ENCODE measurements at regions not wholly inside any gene's neighbourhood (a gene's known extent, or its start where the extent isn't known, plus 50 kb on each side); places are given as distances from the start of the nearest gene placed in this dataset.

- Histone ChIP-seq H3K36me3 (ENCODE audit: insufficient read depth, low read length) (no peaks in the 10 kb centered on the region), H3K9me2 (replicated peaks; ENCODE audit: insufficient read depth, low read length) (no peaks in the 10 kb centered on the region), H3K4me3 (ENCODE audit: low read length) (no peak overlapping the region), H3K79me2 (ENCODE audit: low read length) (no peaks in the 10 kb centered on the region), H3K4me1 (ENCODE audit: low read length) (no peaks in the 10 kb centered on the region), H3K9me3 (ENCODE audit: low read length) (no peaks in the 10 kb centered on the region), H2AFZ (ENCODE audit: low read length) (no peak overlapping the region), H3K27me3 (ENCODE audit: low read length) (no peaks in the 10 kb centered on the region), H3K27ac (ENCODE audit: low read length) (no peak overlapping the region), H4K20me1 (ENCODE audit: insufficient read depth, low read depth, low read length) (no peaks in the 10 kb centered on the region), H3K9ac (ENCODE audit: low read length) (no peak overlapping the region), H3K4me2 (ENCODE audit: low read depth, low read length, poor library complexity, severe bottlenecking) (no peak overlapping the region)
- DNase-seq, result no peak
These were observed 160.2 kb upstream of the FGGY start for GRCh38 chr1:59136541-59137275.

- no peaks in the 10 kb centered on the region for H3K9me3 ChIP-seq (ENCODE audit: low read length)
- no peak overlapping the region for H3K4me3 ChIP-seq (ENCODE audit: low read length)
- H2AFZ ChIP-seq (ENCODE audit: low read length), result no peak overlapping the region
- H3K9me2 ChIP-seq (replicated peaks; ENCODE audit: insufficient read depth, low read length), result no peaks in the 10 kb centered on the region
- H3K27me3 ChIP-seq (ENCODE audit: low read length), result no peaks in the 10 kb centered on the region
- DNase-seq, result no peak
- no peaks in the 10 kb centered on the region for H3K4me1 ChIP-seq (ENCODE audit: low read length)
- no peaks in the 10 kb centered on the region for H3K79me2 ChIP-seq (ENCODE audit: low read length)
- H4K20me1 ChIP-seq (ENCODE audit: insufficient read depth, low read depth, low read length), result no peaks in the 10 kb centered on the region
- no peak overlapping the region for H3K4me2 ChIP-seq (ENCODE audit: low read depth, low read length, poor library complexity, severe bottlenecking)
- no peak overlapping the region for H3K9ac ChIP-seq (ENCODE audit: low read length)
- no peak overlapping the region for H3K27ac ChIP-seq (ENCODE audit: low read length)
- no peaks in the 10 kb centered on the region for H3K36me3 ChIP-seq (ENCODE audit: insufficient read depth, low read length)
These were observed 159.6 kb upstream of the FGGY start for GRCh38 chr1:59137276-59137615.

GRCh38 chr1:59137968-59138367 is 158.9 kb upstream of the FGGY start:
- H2AFZ ChIP-seq (ENCODE audit: low read length), result no peak overlapping the region
- no peak overlapping the region for H3K4me2 ChIP-seq (ENCODE audit: low read depth, low read length, poor library complexity, severe bottlenecking)
- no peaks in the 10 kb centered on the region for H3K27me3 ChIP-seq (ENCODE audit: low read length)
- no peak overlapping the region for H3K9ac ChIP-seq (ENCODE audit: low read length)
- no peaks in the 10 kb centered on the region for H3K9me2 ChIP-seq (replicated peaks; ENCODE audit: insufficient read depth, low read length)
- H3K4me1 ChIP-seq (ENCODE audit: low read length), result no peaks in the 10 kb centered on the region
- H3K79me2 ChIP-seq (ENCODE audit: low read length), result no peaks in the 10 kb centered on the region
- H4K20me1 ChIP-seq (ENCODE audit: insufficient read depth, low read depth, low read length), result no peaks in the 10 kb centered on the region
- H3K36me3 ChIP-seq (ENCODE audit: insufficient read depth, low read length), result no peaks in the 10 kb centered on the region
- DNase-seq, result no peak
- no peak overlapping the region for H3K4me3 ChIP-seq (ENCODE audit: low read length)
- no peaks in the 10 kb centered on the region for H3K9me3 ChIP-seq (ENCODE audit: low read length)
- H3K27ac ChIP-seq (ENCODE audit: low read length), result no peak overlapping the region

- Histone ChIP-seq H3K27ac (ENCODE audit: low read length) (no peak overlapping the region), H3K4me2 (ENCODE audit: low read depth, low read length, poor library complexity, severe bottlenecking) (no peak overlapping the region), H3K4me1 (ENCODE audit: low read length) (no peaks in the 10 kb centered on the region), H3K9ac (ENCODE audit: low read length) (no peak overlapping the region), H2AFZ (ENCODE audit: low read length) (no peak overlapping the region), H3K36me3 (ENCODE audit: insufficient read depth, low read length) (no peaks in the 10 kb centered on the region), H3K79me2 (ENCODE audit: low read length) (no peaks in the 10 kb centered on the region), H3K27me3 (ENCODE audit: low read length) (no peaks in the 10 kb centered on the region), H4K20me1 (ENCODE audit: insufficient read depth, low read depth, low read length) (no peaks in the 10 kb centered on the region), H3K9me3 (ENCODE audit: low read length) (no peaks in the 10 kb centered on the region), H3K9me2 (replicated peaks; ENCODE audit: insufficient read depth, low read length) (no peaks in the 10 kb centered on the region), H3K4me3 (ENCODE audit: low read length) (no peak overlapping the region)
- DNase-seq, result no peak
These were observed 158.5 kb upstream of the FGGY start for GRCh38 chr1:59138402-59138801.

GRCh38 chr1:59139396-59139795 is 157.5 kb upstream of the FGGY start:
- H3K9ac ChIP-seq (ENCODE audit: low read length), result no peak overlapping the region
- H3K4me2 ChIP-seq (ENCODE audit: low read depth, low read length, poor library complexity, severe bottlenecking), result no peak overlapping the region
- H3K9me3 ChIP-seq (ENCODE audit: low read length), result no peaks in the 10 kb centered on the region
- H4K20me1 ChIP-seq (ENCODE audit: insufficient read depth, low read depth, low read length), result no peaks in the 10 kb centered on the region
- no peaks in the 10 kb centered on the region for H3K79me2 ChIP-seq (ENCODE audit: low read length)
- H2AFZ ChIP-seq (ENCODE audit: low read length), result no peak overlapping the region
- no peaks in the 10 kb centered on the region for H3K36me3 ChIP-seq (ENCODE audit: insufficient read depth, low read length)
- H3K27me3 ChIP-seq (ENCODE audit: low read length), result no peaks in the 10 kb centered on the region
- no peaks in the 10 kb centered on the region for H3K4me1 ChIP-seq (ENCODE audit: low read length)
- no peak for DNase-seq
- no peaks in the 10 kb centered on the region for H3K9me2 ChIP-seq (replicated peaks; ENCODE audit: insufficient read depth, low read length)
- H3K27ac ChIP-seq (ENCODE audit: low read length), result no peak overlapping the region
- H3K4me3 ChIP-seq (ENCODE audit: low read length), result no peak overlapping the region

- no peak for DNase-seq
- H3K36me3 ChIP-seq (ENCODE audit: insufficient read depth, low read length), result no peaks in the 10 kb centered on the region
- H3K4me1 ChIP-seq (ENCODE audit: low read length), result no peaks in the 10 kb centered on the region
- no peaks in the 10 kb centered on the region for H3K9me2 ChIP-seq (replicated peaks; ENCODE audit: insufficient read depth, low read length)
- H3K9me3 ChIP-seq (ENCODE audit: low read length), result no peaks in the 10 kb centered on the region
- H4K20me1 ChIP-seq (ENCODE audit: insufficient read depth, low read depth, low read length), result no peaks in the 10 kb centered on the region
- no peaks in the 10 kb centered on the region for H3K79me2 ChIP-seq (ENCODE audit: low read length)
- H2AFZ ChIP-seq (ENCODE audit: low read length), result no peak overlapping the region
- no peak overlapping the region for H3K9ac ChIP-seq (ENCODE audit: low read length)
- H3K4me2 ChIP-seq (ENCODE audit: low read depth, low read length, poor library complexity, severe bottlenecking), result no peak overlapping the region
- H3K4me3 ChIP-seq (ENCODE audit: low read length), result no peak overlapping the region
- H3K27ac ChIP-seq (ENCODE audit: low read length), result no peak overlapping the region
- H3K27me3 ChIP-seq (ENCODE audit: low read length), result no peaks in the 10 kb centered on the region
These were observed 155.5 kb upstream of the FGGY start for GRCh38 chr1:59141267-59141863.

- no peak overlapping the region for H3K9ac ChIP-seq (ENCODE audit: low read length)
- no peaks in the 10 kb centered on the region for H3K9me3 ChIP-seq (ENCODE audit: low read length)
- no peak overlapping the region for H3K27ac ChIP-seq (ENCODE audit: low read length)
- H3K27me3 ChIP-seq (ENCODE audit: low read length), result no peaks in the 10 kb centered on the region
- H3K4me1 ChIP-seq (ENCODE audit: low read length), result no peaks in the 10 kb centered on the region
- no peaks in the 10 kb centered on the region for H3K36me3 ChIP-seq (ENCODE audit: insufficient read depth, low read length)
- H3K4me3 ChIP-seq (ENCODE audit: low read length), result no peak overlapping the region
- H4K20me1 ChIP-seq (ENCODE audit: insufficient read depth, low read depth, low read length), result no peaks in the 10 kb centered on the region
- no peak for DNase-seq
- H2AFZ ChIP-seq (ENCODE audit: low read length), result no peak overlapping the region
- no peak overlapping the region for H3K4me2 ChIP-seq (ENCODE audit: low read depth, low read length, poor library complexity, severe bottlenecking)
- H3K79me2 ChIP-seq (ENCODE audit: low read length), result no peaks in the 10 kb centered on the region
- no peaks in the 10 kb centered on the region for H3K9me2 ChIP-seq (replicated peaks; ENCODE audit: insufficient read depth, low read length)
These were observed 154.4 kb upstream of the FGGY start for GRCh38 chr1:59142311-59143132.

GRCh38 chr1:59143133-59143487 is 153.8 kb upstream of the FGGY start:
- no peaks in the 10 kb centered on the region for H3K4me1 ChIP-seq (ENCODE audit: low read length)
- no peak overlapping the region for H3K9ac ChIP-seq (ENCODE audit: low read length)
- H4K20me1 ChIP-seq (ENCODE audit: insufficient read depth, low read depth, low read length), result no peaks in the 10 kb centered on the region
- DNase-seq, result no peak
- no peak overlapping the region for H3K4me2 ChIP-seq (ENCODE audit: low read depth, low read length, poor library complexity, severe bottlenecking)
- H3K27me3 ChIP-seq (ENCODE audit: low read length), result no peaks in the 10 kb centered on the region
- no peak overlapping the region for H2AFZ ChIP-seq (ENCODE audit: low read length)
- no peak overlapping the region for H3K4me3 ChIP-seq (ENCODE audit: low read length)
- H3K9me2 ChIP-seq (replicated peaks; ENCODE audit: insufficient read depth, low read length), result no peaks in the 10 kb centered on the region
- H3K36me3 ChIP-seq (ENCODE audit: insufficient read depth, low read length), result no peaks in the 10 kb centered on the region
- no peaks in the 10 kb centered on the region for H3K79me2 ChIP-seq (ENCODE audit: low read length)
- H3K9me3 ChIP-seq (ENCODE audit: low read length), result no peaks in the 10 kb centered on the region
- H3K27ac ChIP-seq (ENCODE audit: low read length), result no peak overlapping the region

Measured in Karpas-422 (cell line).